ENCODE measurements at regions not wholly inside any gene's neighbourhood (a gene's known extent, or its start where the extent isn't known, plus 50 kb on each side); places are given as distances from the start of the nearest gene placed in this dataset.

GRCh38 chr20:56697476-56697875, 68.4 kb downstream of the TFAP2C start:
- Histone ChIP-seq H3K4me3 (no peak overlapping the region), H3K27me3 (no peaks in the 10 kb centered on the region)
- no peak for TF ChIP-seq CTCF (IDR thresholded peaks at IDR 0.05)

GRCh38 chr20:56698297-56698696, 69.2 kb downstream of the TFAP2C start:
- DNase-seq (ENCODE audit: low spot score), result no peak
- H3K27me3 ChIP-seq, result no peaks in the 10 kb centered on the region

More at GRCh38 chr20:56697476-56697875, 68.4 kb downstream of the TFAP2C start:
- Histone ChIP-seq H3K36me3 (no peaks in the 10 kb centered on the region), H3K27ac (no peak overlapping the region), H3K9me3 (no peaks in the 10 kb centered on the region), H3K4me1 (no peaks in the 10 kb centered on the region)
- no peak for DNase-seq (ENCODE audit: low spot score)

GRCh38 chr20:56698749-56699148, 69.6 kb downstream of the TFAP2C start:
- TF ChIP-seq CTCF (IDR thresholded peaks at IDR 0.05), result no peak
- no peaks in the 10 kb centered on the region for H3K9me3 ChIP-seq

More at GRCh38 chr20:56698297-56698696, 69.2 kb downstream of the TFAP2C start:
- Histone ChIP-seq H3K27ac (no peak overlapping the region), H3K9me3 (no peaks in the 10 kb centered on the region), H3K4me3 (no peak overlapping the region), H3K4me1 (no peaks in the 10 kb centered on the region), H3K36me3 (no peaks in the 10 kb centered on the region)
- TF ChIP-seq CTCF (IDR thresholded peaks at IDR 0.05), result no peak

GRCh38 chr20:56702931-56703840, 74.1 kb downstream of the TFAP2C start:
- no peak for DNase-seq (ENCODE audit: low spot score)
- no peak for TF ChIP-seq CTCF (IDR thresholded peaks at IDR 0.05)
- H3K27ac ChIP-seq, result no peak overlapping the region
- H3K4me3 ChIP-seq, result no peak overlapping the region
- H3K27me3 ChIP-seq, result no peaks in the 10 kb centered on the region
- H3K4me1 ChIP-seq, result no peaks in the 10 kb centered on the region
- no peaks in the 10 kb centered on the region for H3K36me3 ChIP-seq
- H3K9me3 ChIP-seq, result no peaks in the 10 kb centered on the region

More at GRCh38 chr20:56698749-56699148, 69.6 kb downstream of the TFAP2C start:
- Histone ChIP-seq H3K4me1 (no peaks in the 10 kb centered on the region), H3K4me3 (no peak overlapping the region), H3K27me3 (no peaks in the 10 kb centered on the region), H3K36me3 (no peaks in the 10 kb centered on the region), H3K27ac (no peak overlapping the region)
- DNase-seq (ENCODE audit: low spot score), result no peak

- no peaks in the 10 kb centered on the region for H3K27me3 ChIP-seq
- H3K4me3 ChIP-seq, result no peak overlapping the region
- no peak for DNase-seq (ENCODE audit: low spot score)
- TF ChIP-seq CTCF (IDR thresholded peaks at IDR 0.05), result no peak
- no peak overlapping the region for H3K27ac ChIP-seq
- H3K9me3 ChIP-seq, result no peaks in the 10 kb centered on the region
- H3K4me1 ChIP-seq, result no peaks in the 10 kb centered on the region
- no peaks in the 10 kb centered on the region for H3K36me3 ChIP-seq
Observed at GRCh38 chr20:56706867-56707360, 77.8 kb downstream of the TFAP2C start.
